ENCODE measurements at regions not wholly inside any gene's neighbourhood (a gene's known extent, or its start where the extent isn't known, plus 50 kb on each side); places are given as distances from the start of the nearest gene placed in this dataset.

DNA sequence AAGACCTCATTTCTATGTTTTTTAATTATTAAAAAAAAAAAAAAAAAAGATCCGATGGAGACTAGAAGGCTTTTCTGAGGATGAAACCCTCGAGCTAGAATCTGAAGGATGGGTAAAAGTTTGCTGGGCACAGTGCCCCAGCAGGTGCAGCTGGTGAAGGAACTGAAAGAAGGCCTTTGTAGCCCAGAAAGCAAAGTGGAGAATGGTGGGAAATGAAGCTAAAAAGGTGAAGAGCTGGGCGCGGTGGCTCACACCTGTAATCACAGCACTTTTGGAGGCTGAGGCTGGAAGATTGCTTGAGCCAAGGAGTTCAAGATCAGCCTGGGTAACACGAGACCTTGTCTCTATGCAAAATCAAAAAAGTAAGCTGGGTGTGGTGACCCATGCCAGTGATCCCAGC lies 50.3 kb upstream of the SEC14L1 start:
- TF ChIP-seq, protein P1, sequence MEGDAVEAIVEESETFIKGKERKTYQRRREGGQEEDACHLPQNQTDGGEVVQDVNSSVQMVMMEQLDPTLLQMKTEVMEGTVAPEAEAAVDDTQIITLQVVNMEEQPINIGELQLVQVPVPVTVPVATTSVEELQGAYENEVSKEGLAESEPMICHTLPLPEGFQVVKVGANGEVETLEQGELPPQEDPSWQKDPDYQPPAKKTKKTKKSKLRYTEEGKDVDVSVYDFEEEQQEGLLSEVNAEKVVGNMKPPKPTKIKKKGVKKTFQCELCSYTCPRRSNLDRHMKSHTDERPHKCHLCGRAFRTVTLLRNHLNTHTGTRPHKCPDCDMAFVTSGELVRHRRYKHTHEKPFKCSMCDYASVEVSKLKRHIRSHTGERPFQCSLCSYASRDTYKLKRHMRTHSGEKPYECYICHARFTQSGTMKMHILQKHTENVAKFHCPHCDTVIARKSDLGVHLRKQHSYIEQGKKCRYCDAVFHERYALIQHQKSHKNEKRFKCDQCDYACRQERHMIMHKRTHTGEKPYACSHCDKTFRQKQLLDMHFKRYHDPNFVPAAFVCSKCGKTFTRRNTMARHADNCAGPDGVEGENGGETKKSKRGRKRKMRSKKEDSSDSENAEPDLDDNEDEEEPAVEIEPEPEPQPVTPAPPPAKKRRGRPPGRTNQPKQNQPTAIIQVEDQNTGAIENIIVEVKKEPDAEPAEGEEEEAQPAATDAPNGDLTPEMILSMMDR (IDR thresholded peaks at IDR 0.05; ENCODE audit: insufficient read depth, low read length, poor library complexity, severe bottlenecking) = no peak
- no peak for TF ChIP-seq EZH2phosphoT487 (conservative IDR thresholded peaks at IDR 0.05; ENCODE audit: low read length)

Data from SU-DHL-6 (cell line).